Ishikawa (cell line): ENCODE measurements at regions not wholly inside any gene's neighbourhood (a gene's known extent, or its start where the extent isn't known, plus 50 kb on each side); places are given as distances from the start of the nearest gene placed in this dataset.

Experiments
- CREB1 ChIP-seq: IDR thresholded peaks from 2 replicates; pipeline ENCODE4 v1.6.1; 2012; ENCODE audit warnings: low read depth
- EGR1 ChIP-seq: IDR thresholded peaks from 2 replicates; pipeline ENCODE4 v1.6.1; 2012
- EP300 ChIP-seq: IDR thresholded peaks from 2 replicates; pipeline ENCODE4 v1.6.1; 2012; ENCODE audit warnings: borderline replicate concordance
- MAX ChIP-seq: IDR thresholded peaks from 2 replicates; pipeline ENCODE4 v1.6.1; 2012
- NFIC ChIP-seq: IDR thresholded peaks from 2 replicates; pipeline ENCODE4 v1.6.1; 2012
- RAD21 ChIP-seq: IDR thresholded peaks from 2 replicates; pipeline ENCODE4 v1.6.1; 2012; ENCODE audit warnings: low read depth
- REST ChIP-seq: IDR thresholded peaks from 2 replicates; pipeline ENCODE4 v1.6.1; 2012; ENCODE audit warnings: low read depth, mild to moderate bottlenecking
- TAF1 ChIP-seq: IDR thresholded peaks from 2 replicates; pipeline ENCODE4 v1.6.1; 2012; ENCODE audit warnings: low read depth, mild to moderate bottlenecking
- TCF12 ChIP-seq: IDR thresholded peaks from 2 replicates; pipeline ENCODE4 v1.6.1; 2012; ENCODE audit warnings: low read depth
- TEAD4 ChIP-seq: IDR thresholded peaks from 2 replicates; pipeline ENCODE4 v1.6.1; 2012
- ZBTB7A ChIP-seq: IDR thresholded peaks from 2 replicates; pipeline ENCODE4 v1.6.1; 2012; ENCODE audit warnings: low read depth

GRCh38 chr9:135015096-135015495 is 72.4 kb upstream of the OLFM1 start:
- TF ChIP-seq TCF12: no peak
- TF ChIP-seq TEAD4: no peak
- no peak for TF ChIP-seq REST
- no peak for TF ChIP-seq RAD21
- no peak for TF ChIP-seq EGR1
- no peak for TF ChIP-seq TAF1
- no peak for TF ChIP-seq CREB1
- TF ChIP-seq EP300: no peak
- no peak for TF ChIP-seq ZBTB7A
- no peak for TF ChIP-seq MAX
- no peak for TF ChIP-seq NFIC
